ENCODE measurements at regions not wholly inside any gene's neighbourhood (a gene's known extent, or its start where the extent isn't known, plus 50 kb on each side); places are given as distances from the start of the nearest gene placed in this dataset.
"Not testable (repeated sequence)": the region's sequence is repeated elsewhere in the genome, so short reads cannot be mapped to it uniquely, and the experiment has no call there.

DNA sequence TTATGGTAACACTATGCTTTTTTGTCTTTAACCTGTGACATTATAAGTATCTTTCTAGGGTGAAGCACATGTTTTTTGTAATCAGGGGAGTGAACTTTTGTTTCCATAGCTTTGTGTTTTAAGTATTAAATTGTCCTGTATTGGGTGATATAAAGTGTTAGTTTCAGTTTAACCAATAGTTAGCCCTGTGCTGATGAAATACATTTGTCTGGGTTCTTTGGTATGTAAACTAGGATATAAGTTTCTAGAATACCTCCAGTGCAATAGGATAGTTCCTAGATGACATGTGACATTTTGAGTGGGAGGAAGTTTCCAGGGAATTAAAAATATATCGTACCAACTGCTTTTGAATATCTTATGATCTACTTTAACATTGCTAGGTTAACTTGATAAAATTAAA is 611.0 kb upstream of the MARCKS start:
- no peak for DNase-seq

DNA sequence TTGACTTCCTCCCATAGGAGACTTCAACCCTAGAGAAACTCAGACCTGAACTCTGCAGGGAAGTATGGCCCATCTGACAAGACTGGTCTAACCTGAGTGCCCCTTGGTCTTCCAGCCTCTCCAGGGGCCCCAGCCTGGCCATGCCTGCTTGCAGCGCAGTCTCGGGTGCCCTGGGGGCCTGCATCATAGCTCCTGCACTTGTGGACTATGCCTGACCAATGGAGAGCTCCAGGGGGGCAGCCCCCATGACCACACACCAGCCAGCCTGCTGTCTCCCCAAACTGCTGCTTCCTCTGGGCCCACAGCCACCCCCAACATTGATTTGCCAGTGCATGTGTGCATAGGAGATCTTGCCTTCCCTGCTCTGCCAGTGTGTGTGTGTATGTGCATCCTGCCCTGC is 608.6 kb upstream of the MARCKS start:
- no peak for DNase-seq

DNA sequence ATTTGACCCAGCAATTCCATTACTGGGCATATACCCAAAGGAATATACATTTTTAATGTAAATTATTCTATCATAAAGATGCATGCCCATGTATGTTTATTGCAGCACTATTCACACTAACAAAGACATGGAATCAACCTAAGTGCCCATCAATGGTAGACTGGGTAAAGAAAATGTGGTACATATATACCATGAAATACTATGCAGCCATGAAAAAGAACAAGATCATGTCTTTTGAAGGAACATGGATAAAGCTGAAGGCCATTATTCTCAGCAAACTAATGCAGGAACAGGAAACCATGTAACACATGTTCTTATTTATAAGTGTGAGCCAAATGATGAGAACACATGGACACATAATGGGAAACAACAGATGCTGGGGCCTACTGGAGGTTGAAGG is 603.0 kb upstream of the MARCKS start:
- not testable (repeated sequence) for DNase-seq

DNA sequence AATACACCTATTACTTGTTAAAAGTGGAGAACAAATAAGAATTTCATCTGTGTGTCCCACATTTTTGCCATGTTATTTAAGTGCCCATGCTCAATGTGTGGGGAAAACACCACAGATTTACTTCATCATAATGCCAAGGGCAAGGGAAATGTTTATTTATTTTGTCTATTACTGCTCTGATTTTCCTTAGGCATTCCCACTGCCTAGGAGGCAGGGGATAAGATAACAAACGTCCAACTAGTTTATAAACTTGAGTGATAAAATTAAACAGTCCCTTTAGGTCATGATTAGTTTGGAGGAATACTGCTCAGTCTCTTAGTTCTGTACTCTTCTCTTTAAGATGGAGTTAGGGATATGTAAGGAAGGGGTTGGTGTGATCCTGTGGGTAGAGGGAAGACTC is 598.4 kb upstream of the MARCKS start:
- no peak for DNase-seq

DNA sequence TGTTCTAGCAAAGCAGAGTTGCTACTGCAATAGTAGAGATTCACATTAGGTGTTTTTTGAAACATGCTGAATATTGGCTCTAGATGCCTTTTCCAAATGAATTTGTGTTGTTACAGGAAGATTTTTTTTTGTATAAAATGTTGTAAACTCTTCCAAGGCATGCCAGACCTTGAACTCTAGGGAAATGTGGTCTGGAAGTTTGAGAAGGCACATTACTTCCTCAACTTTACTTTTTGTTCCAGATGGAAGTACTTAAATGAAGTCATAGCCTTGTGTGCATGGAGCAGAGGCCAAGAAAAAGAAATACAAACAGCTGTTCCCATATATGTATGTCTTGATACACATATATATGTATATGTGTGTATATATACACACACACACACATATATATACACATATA is 585.7 kb upstream of the MARCKS start:
- peak; percentile 15 for DNase-seq

DNA sequence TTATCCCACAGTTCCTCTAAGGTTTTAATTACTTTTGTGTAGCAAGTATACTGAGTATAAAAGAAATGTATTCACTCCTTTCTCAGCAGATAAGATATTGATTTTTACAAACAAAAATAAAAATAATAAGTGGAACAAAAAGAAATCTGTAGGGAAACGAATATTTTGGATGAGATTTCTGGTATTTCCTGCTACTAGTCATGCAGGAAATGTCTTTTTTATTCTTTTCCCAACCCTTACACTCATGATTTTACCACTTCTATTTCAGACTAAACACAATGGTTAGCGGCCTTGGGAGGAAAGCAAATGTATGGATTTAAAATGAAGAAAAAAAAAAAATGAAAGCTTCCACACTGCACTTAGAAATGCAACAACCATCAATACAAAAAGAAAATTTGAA is 580.5 kb upstream of the MARCKS start:
- peak; percentile 55 for DNase-seq

DNA sequence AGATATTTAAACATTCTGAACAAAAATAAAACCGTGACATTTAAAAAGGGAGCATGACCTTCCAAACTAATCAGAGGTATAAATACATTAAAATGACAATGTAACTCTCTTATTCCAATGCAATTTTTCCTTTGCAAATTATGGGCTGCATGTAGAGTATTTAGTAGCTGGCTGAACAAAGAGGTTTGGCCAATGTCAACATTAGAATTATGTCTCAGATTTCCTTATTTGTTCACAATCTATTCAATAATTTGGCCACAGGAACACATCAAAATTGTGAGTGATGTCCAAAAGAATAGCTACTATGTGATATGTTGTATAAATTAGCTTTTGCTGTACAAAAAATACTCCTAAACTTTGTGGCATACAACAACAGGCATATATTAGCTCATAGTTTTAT is 580.0 kb upstream of the MARCKS start:
- DNase-seq, result peak; percentile 32

DNA sequence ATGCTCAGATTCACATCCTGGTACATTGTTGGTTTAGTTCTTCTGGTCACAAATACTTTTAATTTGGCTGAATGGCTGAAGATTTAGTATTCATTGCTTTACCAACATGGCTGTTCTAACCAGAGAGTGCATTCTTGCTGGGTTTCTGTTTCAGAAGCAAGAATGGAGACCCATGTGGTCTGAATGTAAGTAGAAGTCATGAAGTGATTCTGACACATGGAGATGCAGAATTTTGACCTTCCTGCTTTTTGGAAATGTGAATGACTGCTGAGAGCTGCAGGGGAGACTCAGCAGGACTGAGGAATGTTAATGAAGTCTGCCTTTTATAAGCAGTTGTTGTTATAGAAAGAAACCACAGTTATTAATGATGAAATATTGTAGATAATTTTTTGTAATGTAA is 576.1 kb upstream of the MARCKS start:
- no peak for DNase-seq

DNA sequence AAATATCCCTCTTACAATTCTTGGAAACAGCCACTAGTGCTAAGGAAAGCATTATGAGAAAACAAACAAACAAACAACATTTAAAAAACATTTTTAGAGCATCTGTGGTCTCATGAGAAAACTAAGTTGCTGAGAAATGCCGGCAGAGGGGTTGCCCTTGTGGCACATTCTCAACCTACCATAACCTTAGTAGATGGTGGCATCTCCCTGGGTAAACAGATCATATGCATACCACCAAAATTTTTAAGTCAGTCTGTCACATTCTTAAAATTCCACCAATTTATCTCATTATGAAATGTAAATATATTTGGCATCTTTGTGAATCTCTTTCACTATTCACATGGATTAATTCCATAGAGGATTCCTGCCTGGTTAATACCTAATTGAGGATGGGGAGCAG is 575.7 kb upstream of the MARCKS start:
- DNase-seq, result no peak

DNA sequence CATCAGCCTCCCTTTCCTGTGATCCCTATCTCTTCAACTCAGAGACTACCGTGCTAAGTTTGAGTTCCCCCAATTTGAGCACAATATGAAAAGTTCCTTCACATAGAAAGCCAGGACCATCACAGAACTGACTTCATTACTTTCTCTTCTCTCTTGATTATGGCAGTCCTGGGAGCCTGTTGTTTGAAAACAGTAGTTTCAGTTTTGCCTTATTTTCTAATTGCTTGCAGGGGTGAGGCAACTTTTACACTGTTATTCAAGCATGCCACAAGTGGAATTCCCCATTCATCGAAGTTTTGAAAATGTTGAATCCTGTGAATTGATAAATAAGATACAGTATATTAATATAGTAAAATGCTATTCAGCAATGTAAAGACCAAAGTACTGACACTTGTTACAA is 569.7 kb upstream of the MARCKS start:
- no peak for DNase-seq

DNA sequence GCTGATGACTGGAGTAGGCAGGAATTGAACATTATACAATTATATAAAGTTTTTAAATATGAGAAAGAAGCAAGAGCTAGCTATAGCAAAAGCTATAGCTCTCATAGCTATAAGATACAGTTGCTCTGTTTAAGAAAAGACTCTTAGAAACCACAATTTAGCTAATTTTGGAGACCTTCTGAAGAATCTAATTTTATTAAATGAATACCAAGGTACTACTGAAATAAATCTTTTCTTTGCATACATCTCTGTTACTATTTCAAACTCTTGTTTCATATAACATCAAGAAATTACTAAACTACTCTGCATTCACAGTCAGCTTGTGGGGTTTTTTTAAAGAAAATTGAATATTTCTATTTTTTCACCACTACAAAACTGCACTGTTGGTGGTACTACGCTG is 568.7 kb upstream of the MARCKS start:
- no peak for DNase-seq

DNA sequence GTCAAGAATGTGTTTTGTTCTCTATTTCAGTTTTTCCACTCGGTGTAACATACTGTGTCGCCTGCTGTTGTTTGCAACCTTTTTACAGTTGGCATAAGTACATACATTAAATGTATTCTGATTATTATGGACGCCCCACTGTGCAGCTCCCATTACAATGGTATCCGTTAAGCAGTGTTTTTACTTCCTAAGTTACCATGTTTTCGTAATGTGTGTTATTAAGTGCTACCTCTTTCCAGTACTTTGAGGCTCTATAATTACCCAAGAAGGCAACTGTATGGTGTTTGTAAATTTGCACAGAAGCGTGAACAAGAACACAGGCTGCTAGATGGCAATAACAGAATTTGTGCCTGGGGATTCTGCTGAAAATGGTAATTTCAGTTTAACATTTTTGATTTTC is 568.0 kb upstream of the MARCKS start:
- no peak for DNase-seq

DNA sequence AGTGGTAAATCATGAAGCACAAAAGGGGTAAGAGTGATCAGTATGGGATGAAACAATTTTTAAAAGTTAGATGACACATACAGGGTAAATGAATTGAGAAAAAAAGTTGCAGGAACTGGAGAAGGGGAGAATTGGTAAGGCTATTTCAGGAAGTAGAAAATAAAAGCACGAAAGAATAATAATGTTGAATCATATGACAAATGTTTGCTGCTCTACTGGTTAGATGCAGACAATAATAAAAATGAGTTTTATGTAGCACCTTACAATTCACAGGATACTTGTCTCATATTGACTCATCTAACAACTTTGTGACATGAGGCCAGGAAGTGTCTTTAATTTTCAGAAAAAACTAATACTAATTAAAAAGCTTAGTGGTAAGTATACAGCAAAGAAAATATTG is 566.5 kb upstream of the MARCKS start:
- no peak for DNase-seq

DNA sequence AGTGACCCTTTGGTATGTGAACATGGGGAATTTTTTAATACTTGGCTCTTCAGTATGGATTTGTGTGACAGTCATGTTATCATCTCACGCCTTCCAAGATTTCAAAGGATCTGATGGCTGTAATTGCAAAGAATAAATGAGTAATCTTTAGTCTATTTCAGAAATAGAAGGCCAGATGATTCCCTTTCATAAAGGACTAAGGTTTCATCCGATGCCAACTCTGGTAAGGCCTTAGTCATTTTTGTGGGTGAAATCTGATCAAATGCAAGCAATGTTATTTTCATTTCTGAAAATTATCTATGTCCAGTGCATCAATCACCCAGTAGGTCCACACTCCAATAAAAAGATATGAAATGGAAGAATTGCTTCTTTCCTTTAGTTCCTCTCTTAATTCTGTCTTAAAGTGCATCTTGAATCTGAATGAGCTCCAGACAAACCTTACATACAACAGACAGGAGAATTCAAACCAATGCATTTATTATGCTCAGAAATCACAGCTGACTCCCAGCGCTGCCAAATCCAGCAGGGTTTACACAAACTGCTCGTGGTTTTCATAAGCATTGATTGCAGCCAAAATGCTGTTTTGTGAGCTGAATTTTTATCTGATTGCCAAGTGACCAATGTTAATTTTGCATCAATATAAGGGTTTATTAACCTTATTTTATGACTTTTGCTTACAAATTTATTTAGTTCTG is 565.2 kb upstream of the MARCKS start:
- no peak for DNase-seq

DNA sequence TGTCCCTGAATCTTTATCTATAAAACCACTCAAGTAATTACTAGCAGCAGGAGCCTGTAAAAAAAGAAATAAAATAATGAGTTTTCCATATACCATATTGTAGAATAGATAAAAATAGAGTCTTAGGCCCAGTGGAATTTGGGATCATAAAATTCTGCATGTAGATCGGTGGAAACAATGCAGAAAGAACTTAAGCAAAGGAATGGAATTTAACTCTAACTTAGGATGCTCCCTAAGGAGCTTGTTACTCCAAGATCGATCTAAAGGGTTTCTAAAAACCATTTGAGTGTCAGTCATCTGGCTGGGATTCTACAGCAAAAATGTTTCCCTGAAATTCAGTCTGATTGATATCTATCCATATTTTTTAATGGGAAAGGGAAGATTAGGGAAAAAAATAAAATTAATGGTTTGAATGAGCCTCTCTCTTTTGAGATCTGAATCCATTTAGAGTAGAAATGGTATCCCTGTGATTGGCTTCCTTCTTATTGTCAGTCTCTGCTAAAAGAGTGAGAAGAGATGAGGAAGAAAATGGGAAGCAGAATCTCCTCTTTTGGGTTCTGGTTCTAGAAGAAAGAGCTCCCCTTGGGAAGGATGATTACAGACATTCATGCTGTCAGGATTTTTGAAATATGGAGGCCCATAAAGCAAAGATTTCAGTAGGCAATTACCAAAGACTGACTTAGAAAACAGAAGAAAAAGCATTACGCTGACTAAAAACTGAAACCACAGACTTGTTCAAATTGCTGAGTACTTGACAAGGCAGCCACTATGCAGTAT is 564.3 kb upstream of the MARCKS start:
- no peak for DNase-seq

DNA sequence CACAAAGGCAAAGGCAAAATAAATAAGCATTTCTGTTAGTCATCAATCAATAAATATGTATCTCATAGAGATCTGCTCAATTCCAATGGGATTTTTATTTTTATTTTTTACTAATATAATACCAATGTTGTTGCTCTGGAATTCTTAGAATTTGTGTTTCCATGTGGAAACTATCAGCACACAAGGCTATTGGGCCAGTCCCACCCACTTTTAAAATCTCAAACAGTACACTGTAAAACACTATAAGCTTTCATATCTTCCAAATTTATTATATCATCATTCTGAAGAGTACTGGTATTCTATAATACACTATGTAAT is 563.8 kb upstream of the MARCKS start:
- no peak for DNase-seq

DNA sequence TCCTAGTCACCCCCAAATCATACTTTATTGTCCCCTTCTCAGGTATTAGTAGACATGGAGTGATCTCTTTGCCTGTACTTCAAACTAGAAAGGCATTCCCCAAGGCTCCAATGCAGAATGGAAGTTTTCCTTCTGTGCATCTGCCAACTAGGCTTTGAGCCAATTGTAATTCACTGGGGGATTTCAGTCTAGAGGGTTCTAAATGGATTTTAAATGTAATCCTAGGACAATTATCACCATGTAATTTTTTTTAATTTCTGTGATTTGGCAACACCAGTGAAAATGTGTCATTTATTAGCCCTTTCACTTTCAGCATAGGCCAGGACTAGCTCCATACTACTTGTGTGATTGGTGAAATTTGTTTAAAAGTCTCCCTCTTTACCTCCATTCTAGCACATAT is 557.6 kb upstream of the MARCKS start:
- DNase-seq, result no peak

DNA sequence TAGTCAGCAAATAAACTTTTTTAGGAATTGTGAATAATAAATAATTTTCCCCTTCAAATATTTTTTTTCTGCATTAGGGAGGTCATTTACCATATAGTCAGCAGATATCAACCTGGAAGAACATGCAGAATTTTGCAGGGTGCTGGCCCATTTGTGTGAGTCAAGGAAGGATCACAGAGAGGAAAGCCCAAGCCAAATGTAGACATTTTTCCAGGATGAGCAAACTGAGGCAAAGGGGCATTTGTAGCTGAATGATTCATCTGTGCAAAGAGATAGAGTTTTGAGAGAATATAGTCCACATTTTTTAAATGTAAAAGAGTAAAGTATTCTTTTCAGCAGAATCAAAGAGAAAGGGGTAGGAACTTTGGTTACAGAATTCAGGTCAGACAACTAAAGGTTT is 555.5 kb upstream of the MARCKS start:
- no peak for DNase-seq

DNA sequence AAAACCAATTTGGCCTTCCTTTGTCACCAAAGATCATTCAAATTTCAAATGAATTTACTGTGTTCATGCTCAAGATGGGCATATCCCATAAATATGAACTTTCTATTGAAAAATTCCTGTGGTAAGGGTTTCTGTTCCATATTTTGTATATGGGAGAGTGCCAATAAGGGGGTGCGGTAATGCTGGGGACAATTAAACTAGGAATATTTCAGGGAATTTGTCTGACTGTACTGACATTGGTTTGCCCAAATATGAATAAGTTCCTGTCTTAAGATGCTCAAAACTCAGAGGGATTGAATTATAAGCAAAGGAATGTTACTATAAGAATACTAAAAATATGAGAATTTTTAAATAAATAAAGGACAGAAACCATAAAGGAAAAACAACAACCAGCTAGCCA is 553.0 kb upstream of the MARCKS start:
- DNase-seq, result no peak

DNA sequence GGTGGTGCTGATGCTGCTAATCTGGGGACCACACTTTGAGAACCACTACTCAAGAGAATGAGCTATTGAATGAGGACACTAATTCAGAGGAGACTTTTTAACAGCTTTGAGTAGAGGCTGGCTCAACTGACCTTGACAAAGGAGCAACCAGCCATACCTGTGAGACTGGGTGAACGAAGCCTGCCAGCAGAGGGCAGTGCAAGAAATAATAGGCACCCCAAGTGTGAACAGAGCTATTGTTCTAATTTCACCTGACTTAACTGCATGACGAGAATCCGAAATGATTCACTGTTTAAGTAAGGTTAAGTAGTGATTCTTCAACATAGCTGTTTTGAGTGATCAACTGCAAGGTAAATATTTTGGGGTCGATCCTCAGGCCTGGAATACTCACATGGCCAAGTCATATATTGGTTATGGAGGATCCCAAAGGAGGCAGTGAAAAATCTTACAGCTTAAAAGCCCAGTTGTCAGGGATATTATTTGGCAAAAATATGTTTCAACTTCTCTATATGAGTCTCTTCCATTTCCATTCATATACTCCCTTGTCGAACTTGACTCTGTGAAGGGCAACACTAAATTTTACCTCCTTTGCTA is 550.5 kb upstream of the MARCKS start:
- peak; percentile 65 for DNase-seq

DNA sequence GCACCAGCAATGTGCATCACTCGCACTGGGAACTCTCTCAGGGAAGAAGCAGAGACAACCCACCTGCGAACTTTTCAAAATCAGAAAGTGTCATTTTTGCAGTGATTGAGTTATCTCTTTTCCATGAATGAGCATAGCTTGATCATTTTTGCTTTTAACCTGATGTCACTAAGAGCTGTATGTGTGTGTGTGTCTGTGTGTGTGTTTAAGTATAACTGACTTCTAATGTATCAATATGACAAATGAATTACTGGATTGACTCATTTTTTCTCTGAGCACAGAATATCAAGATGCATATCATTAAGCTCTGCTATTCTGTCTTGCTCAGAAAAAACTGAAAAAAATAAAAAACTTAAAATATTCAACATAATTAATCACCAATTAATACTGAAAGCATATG is 548.9 kb upstream of the MARCKS start:
- no peak for DNase-seq

DNA sequence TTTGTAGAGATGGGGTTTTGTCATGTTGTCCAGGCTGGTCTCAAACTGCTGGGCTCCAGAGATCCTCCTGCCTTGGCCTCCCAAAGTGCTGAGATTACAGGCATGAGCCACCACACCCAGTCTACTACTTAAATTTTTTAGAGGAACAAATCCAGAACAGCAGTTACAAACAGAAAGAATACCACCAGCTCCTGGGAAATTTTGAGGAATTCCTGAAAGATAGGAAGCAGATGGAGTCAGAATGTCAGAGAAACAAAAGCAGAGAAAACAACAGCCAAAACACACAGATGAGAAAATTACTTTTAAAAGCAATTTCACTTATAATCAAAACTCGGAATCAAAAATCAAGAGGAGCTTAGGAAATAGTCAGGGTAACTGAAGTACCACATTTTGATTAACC is 543.3 kb upstream of the MARCKS start:
- no peak for DNase-seq

DNA sequence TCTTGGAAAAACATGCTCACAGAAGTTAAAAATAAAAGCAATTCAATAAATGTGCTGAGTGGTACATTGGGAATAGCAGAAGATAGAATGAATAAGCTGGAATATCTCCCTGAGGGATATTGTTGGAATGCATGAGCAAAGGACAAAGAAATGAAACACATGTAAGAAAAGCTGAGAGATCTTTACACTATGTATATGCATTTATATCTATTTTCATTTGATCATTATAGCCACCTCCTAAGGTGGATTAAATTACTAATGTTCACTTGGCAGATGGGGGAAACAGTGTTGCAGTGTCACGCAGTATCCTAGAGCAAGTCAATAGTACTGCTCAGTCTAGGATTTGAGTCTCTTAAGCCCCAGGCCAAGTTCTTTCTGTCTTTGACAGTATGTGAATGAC is 542.0 kb upstream of the MARCKS start:
- DNase-seq, result no peak

DNA sequence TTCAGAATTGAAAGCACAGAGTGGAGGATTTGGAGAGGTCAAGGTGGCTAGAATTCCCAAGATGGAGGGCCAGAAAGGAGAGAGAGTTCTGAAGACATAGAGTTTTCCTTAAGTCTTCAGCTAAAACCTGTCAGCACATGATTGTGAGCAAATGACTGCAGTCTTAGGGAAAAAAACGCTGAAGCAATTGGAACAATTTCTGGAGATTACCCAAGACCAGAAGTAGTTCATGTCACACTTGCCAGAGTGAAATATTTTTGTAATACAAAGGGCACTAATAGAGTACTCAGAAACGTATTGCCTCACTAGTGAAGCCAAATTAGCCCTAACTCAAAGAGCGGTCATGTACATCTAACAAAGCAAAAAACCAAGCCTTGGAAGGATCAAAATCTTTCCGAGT is 541.3 kb upstream of the MARCKS start:
- DNase-seq, result no peak

DNA sequence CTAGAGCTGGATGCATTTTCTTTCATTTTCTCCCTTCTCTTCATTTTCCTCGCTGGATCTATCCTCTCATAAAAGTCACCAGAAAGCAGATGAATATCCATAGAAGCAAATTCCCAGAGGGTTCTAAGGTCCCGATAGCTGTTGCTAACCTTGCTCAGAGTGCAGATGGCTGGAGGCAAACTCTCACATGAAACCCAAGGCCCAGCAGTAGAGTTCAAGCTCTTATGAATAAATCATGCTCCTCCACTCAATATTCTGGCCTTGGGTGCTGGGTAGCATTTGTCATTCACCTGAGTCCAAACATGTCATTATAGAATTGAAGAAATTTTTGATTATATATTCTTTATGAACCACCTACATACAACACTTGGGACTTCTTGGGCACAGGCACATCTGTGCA is 539.7 kb upstream of the MARCKS start:
- DNase-seq, result no peak

Data from dermis blood vessel endothelial cell (primary cell).